Activated T-cell treated with anti-CD3 and anti-CD28 coated beads, Interleukin-2, amount 50 U/mL, for 1 hour (primary cell): ENCODE measurements at regions not wholly inside any gene's neighbourhood (a gene's known extent, or its start where the extent isn't known, plus 50 kb on each side); places are given as distances from the start of the nearest gene placed in this dataset.

ENCODE experiments used
- DNase-seq: peaks from one replicate; pipeline ENCODE4 v3.0.0-alpha.2; 2020

DNA sequence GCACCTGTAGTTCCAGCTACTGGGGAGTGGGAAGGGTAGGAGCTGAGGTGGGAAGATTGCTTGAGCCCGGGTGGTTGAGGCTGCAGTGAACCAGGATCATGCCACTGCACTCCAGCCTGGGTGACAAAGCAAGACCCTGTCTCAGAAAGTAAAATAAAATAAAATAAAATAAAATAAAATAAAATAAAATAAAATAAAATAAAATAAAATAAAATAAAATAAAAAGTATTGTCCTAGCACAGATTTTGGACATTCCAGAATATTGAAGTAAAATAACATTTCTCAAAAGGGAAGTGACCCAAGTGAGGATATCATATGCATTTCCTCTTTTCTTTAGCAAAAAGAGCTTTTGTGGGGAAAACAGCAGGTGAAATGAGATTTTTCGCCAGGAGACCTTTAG, 83.5 kb downstream of the TMEM174 start:
- DNase-seq: no peak

DNA sequence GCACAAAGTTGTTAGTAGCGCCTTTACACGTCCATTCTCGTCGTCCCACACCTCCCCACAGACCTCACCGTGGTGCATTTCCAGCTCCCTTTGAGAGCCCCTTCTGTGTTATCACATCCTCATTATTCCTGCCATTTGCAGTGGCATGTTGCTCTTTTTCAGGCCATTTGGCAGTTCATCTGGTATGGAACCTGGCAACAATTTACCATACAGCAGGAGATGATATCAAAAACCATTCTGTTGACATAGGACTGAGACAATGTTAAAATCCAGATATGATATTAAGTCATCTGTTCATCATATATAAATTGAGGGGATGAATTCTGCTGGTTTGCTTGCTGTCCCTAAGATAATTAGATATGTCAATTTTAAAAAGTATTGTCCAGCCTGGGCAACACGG, 83.0 kb downstream of the TMEM174 start:
- no peak for DNase-seq

DNA sequence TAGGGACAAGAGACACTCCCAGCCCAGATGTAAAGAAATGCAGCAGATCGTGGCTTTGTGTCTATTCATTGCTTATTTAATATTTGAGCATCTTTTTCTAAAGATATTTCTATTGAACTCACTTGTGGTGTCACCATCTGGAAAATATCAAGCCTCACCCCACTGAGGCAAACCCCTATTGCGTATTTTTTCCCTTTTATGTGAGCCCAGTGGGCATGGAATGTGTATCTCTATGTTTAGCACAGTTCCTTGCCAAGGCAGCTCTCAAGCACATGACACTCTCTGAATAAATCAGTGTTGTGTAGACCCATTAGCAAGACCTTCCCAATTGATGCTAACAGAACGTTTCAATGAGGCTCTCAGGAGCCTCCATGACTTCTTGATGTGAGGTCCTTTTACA, 81.6 kb downstream of the TMEM174 start:
- DNase-seq: no peak

DNA sequence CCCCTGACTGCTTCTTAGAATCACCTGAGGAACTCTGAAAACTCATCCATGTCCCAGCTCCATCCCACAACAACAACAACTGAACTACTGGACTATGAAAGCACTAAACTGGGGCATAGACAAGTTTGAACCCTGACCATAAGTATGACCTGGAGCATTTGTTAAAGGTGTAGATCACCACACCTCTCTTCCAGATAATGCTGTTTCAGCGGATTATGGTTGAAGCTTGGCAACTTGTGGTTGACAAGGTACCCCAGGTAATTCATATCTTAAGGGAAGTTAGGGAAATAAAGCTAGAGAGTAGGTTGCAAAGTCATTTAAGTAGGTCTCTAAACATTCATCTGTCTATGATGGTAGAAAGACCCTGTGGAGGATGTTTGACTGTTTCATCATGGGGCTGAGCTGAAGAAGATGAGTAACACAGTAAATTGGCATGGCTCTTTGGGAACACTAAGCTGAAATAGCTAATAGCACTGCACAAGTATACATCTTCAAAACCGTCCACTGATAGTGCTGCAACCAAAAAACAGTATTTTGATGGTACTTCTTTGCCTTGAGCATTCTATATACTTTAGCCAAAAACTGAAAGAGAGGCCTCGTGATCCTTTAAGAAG, 80.2 kb downstream of the TMEM174 start:
- DNase-seq: no peak

DNA sequence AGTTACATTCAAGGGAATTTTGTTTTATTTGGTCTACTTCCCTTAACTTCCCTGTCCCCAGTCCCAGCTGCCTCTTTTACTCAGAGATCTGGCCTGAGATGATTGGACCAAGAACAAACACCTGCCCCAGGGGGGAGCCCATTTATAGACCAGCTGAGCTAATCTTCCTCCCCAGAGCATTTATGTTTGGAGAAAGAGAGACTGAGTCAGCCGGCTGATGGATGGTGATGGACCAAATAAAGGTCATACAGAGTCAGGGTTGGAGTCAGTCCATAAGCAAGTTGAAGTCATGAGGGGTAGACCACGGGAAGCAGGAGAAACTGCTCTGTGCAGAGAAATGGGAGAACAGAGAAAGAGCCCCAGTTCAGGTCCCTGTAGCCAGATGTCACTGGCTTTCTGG, 77.7 kb downstream of the TMEM174 start:
- no peak for DNase-seq

DNA sequence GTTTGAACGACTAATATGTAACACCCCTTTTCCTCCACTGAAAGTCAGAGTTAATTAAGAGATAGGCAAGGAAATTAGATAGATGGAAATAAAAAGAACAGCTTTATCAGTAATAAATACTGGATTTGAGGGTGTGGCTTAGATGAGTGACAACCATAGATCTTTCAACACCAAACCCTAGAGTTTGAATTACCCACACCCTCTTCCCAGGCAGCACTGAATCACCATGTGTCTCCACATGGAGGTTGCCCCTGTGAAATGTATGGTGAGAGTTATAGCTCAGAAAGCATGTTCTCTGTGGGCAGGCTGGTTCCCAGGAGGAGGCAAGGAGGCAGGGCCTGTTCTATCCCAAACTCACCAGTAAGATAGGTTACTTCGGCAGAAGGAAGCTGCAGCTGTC, 69.7 kb downstream of the TMEM174 start:
- no peak for DNase-seq

DNA sequence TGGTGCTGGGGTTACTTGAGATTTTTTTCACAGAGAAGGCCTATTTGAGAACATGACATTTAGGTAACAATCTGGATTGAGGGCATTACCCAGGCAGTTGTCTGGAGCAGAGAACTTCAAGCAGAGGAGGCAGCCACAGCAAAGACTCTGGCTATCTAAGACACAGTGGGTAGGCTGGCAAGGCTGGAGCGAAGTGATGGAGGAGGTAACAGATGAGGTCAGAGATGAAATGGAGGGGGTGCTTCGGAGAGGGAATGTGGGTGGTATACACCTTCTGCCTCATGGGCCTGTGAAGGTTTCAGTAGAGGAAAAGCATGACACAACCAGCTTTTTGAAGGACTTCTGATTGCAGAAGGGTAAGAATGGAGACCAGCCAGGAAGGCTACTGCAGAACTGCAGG, 65.9 kb downstream of the TMEM174 start:
- no peak for DNase-seq

DNA sequence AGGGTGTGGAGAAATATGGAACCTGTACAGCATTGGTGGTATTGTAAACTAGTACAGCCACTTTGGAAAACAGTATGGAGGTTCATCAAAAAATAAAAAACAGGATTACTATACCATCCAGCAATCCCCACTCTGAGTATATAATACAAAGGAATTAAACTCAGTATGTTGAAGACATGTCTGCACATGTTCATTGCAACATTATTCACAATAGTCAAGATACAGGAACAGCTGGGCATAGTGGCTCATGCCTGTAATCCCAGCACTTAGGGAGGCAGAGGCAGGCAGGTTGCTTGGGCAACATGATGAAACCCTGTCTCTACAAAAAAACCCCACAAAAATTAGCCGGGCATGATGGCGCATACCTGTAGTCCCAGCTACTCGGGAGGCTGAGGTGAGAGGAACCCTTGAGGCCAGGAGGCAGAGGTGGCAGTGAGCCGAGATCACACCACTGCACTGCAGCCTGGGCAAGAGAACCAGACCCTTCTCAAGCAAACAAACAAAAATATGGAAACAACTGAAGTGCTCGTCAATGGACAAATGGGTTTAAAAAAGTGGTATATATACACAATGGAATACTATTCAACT, 63.6 kb downstream of the TMEM174 start:
- no peak for DNase-seq

DNA sequence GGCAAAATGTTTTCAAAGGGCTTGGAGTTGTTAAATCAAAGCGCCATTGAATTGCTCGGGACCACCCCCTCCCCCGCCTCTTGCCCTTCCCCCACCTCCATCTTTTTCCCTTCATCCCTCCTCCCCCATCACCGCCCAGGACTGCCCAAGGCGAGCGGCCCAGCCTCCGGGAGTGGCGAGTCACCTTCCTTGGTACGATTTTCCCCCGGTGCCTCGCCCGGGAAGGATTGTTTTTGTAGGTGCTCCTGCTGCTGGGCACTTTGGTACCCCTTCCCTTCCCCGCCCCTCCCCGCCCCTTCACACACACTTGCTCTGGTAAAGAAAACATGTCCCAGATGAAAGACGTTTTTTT, 61.2 kb downstream of the TMEM174 start:
- no peak for DNase-seq

DNA sequence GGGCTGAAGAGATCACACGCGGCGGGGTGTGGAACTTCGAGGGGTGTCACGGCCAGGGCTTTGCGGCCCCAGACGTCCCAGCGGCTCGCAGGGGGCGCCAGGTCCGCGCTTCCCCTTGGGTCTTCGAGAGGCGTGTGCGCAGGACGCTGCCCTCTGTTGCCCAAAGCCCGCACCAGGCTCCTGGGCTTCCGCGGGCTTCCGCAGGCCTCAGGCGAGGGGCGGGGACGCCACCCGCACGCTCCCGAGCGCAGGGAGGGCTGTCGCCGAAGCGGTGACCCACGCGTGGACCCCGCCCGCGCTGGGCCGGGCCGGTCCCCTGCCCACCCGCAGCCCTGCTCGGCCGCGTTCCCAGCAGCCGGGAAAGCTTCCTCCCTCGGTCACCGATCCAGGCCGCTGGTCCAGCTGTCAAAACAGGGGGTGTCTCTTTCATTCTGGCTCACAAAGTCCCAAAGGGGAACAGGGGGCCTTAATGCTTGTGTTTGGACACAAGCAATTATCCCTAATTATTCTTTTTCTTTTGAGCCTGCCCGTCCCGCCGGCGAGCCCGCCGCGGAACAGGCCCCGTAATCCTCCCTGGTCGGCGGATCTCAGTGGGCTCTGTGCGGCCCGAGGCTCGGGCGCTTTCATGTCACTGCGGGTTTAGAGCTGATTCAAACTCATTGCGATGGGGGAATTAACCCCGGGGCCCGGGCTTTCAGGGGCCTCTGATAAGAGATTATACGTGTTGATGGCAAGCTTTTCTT, 60.6 kb downstream of the TMEM174 start:
- peak; percentile 20 for DNase-seq

DNA sequence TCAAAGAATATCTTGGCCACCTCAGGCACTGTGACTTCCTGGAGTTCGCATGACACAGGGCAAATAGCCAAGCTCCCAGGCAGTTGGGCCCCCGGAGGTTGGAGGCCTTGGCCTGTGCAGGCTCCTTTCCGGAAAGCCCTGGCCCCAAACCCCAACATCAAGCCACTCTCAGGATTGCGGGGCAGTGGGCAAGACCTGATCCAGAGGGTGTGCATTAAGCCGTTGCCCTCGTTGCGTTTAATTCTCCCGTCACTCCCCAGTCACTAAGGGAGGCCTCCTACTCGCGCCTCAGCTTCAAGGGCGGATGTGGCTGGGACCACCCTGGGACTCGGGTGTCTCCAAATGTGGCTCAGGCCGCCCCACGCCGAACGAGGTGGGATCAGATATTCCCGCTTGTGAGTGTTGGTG, 60.1 kb downstream of the TMEM174 start:
- peak; percentile 20 for DNase-seq

DNA sequence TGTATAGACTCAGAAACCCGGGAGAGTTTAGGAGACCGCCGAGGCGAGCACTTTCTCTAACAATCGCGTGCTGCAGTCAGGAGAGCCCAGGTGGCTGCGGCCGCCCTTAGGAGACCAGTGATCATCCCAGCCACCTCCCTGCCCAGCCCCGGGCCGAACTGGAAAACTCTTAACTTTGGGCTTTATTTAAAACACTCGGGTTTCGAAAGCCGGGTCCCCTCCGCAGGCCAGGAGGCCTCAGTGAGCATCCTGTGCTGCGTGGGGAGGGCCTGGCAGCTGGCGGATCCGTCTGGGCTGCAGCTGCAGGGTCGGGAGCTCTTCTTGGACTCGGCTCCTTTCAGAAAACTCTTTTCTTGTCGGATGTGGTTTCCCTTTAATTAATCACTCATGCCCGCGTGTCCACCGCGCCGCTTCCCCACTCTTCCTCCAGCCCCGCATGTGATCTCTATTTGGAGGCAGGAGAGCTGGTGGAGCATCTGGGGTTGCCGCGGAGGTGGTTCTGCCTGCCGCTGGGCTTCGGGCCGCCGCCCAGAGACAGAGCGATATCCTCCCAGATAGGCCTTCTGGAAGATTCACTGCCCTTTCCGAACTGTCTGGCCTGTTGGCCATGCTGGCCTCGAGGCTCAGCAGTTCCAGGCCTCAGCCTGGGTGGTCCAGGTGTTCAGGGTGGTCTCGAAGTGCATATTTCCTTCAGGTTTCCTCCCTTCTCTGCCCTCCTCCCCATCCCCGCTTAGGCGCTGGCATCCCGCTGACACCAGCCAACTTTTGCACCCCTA, 59.5 kb downstream of the TMEM174 start:
- no peak for DNase-seq

DNA sequence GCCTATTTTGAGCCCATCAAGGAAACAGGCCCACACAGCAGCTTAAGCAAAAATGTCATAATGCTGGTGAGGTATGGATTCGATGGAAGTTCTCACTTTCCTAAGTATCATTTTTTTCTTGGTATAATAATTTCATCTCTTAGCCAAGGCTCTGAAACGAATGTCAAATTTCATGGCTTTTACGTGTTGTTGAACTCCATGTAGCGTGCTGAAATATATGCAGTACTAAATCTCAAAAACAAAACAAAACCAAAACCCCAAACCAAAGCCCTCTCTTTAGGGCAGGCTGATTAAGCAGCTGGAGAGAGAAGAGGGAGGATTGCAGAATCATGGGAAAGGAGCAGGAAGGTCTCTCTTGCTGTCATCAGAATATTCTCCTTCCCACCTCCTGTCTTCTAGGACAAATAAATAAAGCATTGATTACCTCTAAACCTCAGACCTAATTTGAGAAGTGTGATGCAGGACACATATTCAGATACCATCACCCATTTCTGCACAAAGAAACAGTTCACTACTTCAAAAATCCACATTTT, 58.3 kb downstream of the TMEM174 start:
- no peak for DNase-seq

DNA sequence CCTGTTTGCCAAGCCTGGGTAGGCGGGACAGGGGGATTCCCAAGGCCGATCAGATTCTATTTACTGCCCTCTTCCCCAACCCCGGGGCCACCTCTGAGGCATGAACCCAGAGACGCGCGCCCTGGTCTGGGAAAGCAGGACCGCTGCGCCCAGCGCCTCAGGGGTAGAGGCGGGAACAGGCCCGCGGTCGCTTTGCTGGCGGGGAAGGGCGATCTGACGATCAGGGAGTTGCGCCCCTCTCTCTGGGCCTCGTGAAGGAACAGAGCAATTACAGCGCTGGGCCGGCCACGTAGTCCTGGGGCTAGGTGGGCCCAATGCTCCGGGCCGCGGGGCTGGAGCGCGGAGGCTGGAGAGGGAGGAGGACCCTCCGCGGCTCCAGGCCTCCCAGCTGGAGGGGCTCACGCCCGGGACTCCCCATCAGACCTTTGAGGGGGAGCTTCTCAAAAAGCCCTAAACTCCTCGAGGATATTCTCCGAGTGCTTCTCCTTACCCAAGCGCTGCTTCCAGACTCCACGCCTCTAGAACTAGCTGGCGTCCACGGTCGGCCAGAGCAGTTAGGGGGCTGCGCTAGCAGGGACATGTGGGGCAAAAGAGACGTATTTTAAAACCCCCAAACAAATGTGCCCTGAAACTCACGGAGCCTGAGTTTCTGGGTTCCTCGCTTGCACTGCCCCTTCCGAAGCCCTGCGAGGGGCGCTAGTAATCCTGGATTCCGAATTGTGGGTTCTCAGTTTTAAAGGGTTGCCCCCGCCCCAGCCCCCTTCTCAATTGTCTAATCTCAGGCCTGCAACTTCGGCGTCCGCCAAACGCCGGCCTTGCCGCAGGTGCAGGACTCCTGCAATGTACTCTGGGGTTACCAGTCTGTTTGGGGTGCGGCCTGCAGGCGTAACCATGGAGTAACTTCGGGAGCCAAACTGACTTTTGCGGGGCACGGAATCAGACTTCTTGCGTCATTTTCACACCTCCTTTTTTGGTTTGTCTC, 57.6 kb downstream of the TMEM174 start:
- no peak for DNase-seq

DNA sequence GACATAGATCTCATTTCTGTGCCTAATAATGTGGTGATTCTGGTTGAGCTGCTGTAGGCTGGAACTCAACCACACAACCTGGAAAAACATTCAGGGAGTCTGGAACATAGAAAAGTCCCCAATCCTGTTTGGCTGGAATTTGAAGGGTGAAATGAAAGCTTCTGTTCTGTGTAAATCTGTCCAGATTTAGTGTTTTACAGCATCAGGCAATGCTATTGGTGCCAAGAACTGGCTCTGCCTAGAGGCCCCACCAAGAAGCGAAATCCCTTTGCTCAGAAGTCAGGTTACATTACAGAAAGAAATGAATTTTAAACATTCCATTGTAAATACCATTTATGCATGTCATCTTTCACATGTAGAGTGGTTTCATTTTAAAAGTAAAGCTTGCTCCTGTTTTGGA, 56.3 kb downstream of the TMEM174 start:
- DNase-seq: no peak

DNA sequence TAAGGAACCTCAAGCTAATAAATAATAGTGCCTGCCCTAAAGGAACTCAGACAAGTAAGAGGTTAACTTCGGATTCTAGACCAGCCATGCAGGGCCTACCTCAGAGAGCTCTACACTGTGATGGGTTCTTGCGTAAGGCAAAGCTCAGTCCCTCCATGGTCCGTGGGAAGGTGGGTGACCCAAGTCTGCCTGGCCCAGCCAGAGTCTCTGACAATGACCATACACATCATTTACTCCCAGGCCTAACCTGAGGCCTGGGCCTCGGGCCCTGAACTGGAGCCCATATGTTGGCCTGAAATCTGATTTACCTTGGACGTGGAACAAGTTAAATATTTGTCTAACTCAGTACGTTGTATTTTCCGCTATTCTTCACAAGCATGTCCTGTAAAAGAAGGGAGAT, 55.1 kb downstream of the TMEM174 start:
- no peak for DNase-seq
